Neural cell (in vitro differentiated cells): ENCODE measurements at regions not wholly inside any gene's neighbourhood (a gene's known extent, or its start where the extent isn't known, plus 50 kb on each side); places are given as distances from the start of the nearest gene placed in this dataset.

Experiments
- CTCF ChIP-seq: fragments of 450-650 bp; IDR thresholded peaks from 2 replicates; pipeline ENCODE4 v1.5.1; 2014; ENCODE audit warnings: antibody characterized with exemption, mild to moderate bottlenecking, moderate library complexity; ENCODE audit not compliant: poor library complexity, severe bottlenecking
- EP300 ChIP-seq: fragments of 450-650 bp; conservative IDR thresholded peaks from 2 replicates; pipeline ENCODE4 v1.6.1; 2014; ENCODE audit warnings: antibody characterized with exemption, mild to moderate bottlenecking, moderate library complexity; ENCODE audit not compliant: poor library complexity, severe bottlenecking
- EZH2 ChIP-seq: fragments of 200-600, 300-800 bp; shearing (Covaris generic), sonication (generic); IDR thresholded peaks from 2 replicates; pipeline ENCODE4 v1.6.1; 2014; ENCODE audit warnings: antibody characterized with exemption, low read length, borderline replicate concordance, mild to moderate bottlenecking; ENCODE audit not compliant: insufficient read depth, poor library complexity, severe bottlenecking
- POLR2AphosphoS5 ChIP-seq: IDR thresholded peaks from 2 replicates; pipeline ENCODE4 v1.6.1; 2012
- RAD21 ChIP-seq: fragments of 450-650 bp; conservative IDR thresholded peaks from 2 replicates; pipeline ENCODE4 v1.6.1; 2014; ENCODE audit warnings: antibody characterized with exemption, mild to moderate bottlenecking, moderate library complexity
- REST ChIP-seq: IDR thresholded peaks from 2 replicates; pipeline ENCODE4 v1.6.1; 2012; ENCODE audit warnings: borderline replicate concordance
- TAF1 ChIP-seq: IDR thresholded peaks from 2 replicates; pipeline ENCODE4 v1.6.1; 2012; ENCODE audit warnings: low read depth

- TF ChIP-seq CTCF (no peak), EZH2 (no peak), POLR2AphosphoS5 (no peak), RAD21 (no peak), TAF1 (no peak), REST (no peak), EP300 (no peak)
Measured at GRCh38 chr2:226643946-226644282, 155.7 kb downstream of the IRS1 start.
